ENCODE measurements at regions not wholly inside any gene's neighbourhood (a gene's known extent, or its start where the extent isn't known, plus 50 kb on each side); places are given as distances from the start of the nearest gene placed in this dataset.

DNA sequence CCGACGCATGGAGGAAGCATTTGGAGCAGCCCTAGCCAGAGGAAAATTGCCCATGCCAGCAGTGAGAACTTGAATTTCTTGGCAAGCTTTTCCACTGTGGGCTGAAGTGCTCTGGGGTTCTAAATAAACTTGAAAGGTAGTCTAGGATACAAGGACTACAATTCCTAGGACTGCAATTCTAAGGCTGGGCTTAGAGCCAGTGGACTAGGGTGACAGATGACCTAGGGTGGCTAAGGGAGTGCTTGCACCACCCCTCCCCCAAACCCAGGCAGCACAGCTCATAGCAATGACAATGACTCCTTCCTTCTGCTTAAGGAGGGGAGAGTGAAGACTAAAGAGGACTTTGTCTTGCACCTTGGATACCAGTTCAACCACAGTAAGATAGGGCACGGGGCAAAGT, 122.3 kb downstream of the THBS2 start:
- Histone ChIP-seq H3K9ac (ENCODE audit: low read length) (no peak overlapping the region), H3K79me2 (ENCODE audit: control insufficient read depth, insufficient read depth, low read length) (no peaks in the 10 kb centered on the region), H3K4me2 (ENCODE audit: low read length) (no peak overlapping the region), H3K23ac (ENCODE audit: low read length) (no peak overlapping the region), H2BK5ac (ENCODE audit: low read length) (no peak overlapping the region), H3K27me3 (ENCODE audit: insufficient read depth, low read length, poor library complexity) (no peaks in the 10 kb centered on the region), H2AK5ac (ENCODE audit: low read length) (no peak overlapping the region), H2BK120ac (ENCODE audit: low read depth, low read length) (no peak overlapping the region), H3K18ac (ENCODE audit: low read length) (no peak overlapping the region), H3K4me1 (ENCODE audit: control insufficient read depth, low read depth, low read length) (no peaks in the 10 kb centered on the region), H3K4ac (ENCODE audit: low read depth, low read length) (no peak overlapping the region), H4K5ac (ENCODE audit: low read length) (no peak overlapping the region), H2BK15ac (replicated peaks; ENCODE audit: low read depth) (no peak overlapping the region), H3K4me3 (ENCODE audit: low read length) (no peak overlapping the region), H3K36me3 (ENCODE audit: control insufficient read depth, insufficient read depth, low read length) (no peaks in the 10 kb centered on the region), H4K8ac (ENCODE audit: low read depth, low read length) (no peak overlapping the region), H3K56ac (ENCODE audit: low read length) (no peak overlapping the region), H3K79me1 (ENCODE audit: low read length) (no peaks in the 10 kb centered on the region), H3K27ac (ENCODE audit: low read depth, low read length) (no peak overlapping the region)
- DNase-seq = no peak
- no CpG with 5 or more reads among the region's 3 CpGs for WGBS (ENCODE audit: extremely low coverage, insufficient coverage, low lambda C conversion rate)

DNA sequence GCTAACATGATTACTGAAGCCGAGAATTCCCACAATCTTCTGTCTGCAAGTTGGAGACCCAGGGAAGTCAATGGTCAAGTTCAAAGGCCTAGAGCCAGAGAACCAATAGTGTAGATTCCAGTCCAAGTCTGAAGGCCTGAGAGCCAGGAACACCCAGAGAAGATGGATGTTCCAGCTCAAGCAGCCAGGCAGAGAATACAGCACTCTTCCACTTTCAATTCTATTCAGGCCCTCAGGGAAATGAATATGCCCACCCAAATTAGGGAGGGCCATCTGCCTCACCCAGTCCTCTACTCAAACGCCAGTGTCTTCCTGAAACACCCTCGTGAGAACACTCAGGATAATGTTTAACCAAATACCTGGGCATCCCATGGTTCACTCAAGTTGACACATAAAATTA, 123.5 kb downstream of the THBS2 start:
- Histone ChIP-seq H3K36me3 (ENCODE audit: control insufficient read depth, insufficient read depth, low read length) (no peaks in the 10 kb centered on the region), H3K4me3 (ENCODE audit: low read length) (no peak overlapping the region), H3K79me2 (ENCODE audit: control insufficient read depth, insufficient read depth, low read length) (no peaks in the 10 kb centered on the region), H2AK5ac (ENCODE audit: low read length) (no peak overlapping the region), H4K8ac (ENCODE audit: low read depth, low read length) (no peak overlapping the region), H3K4ac (ENCODE audit: low read depth, low read length) (no peak overlapping the region), H3K79me1 (ENCODE audit: low read length) (no peaks in the 10 kb centered on the region), H3K27me3 (ENCODE audit: insufficient read depth, low read length, poor library complexity) (no peaks in the 10 kb centered on the region), H2BK120ac (ENCODE audit: low read depth, low read length) (no peak overlapping the region), H2BK5ac (ENCODE audit: low read length) (no peak overlapping the region), H3K4me2 (ENCODE audit: low read length) (no peak overlapping the region), H3K9ac (ENCODE audit: low read length) (no peak overlapping the region), H3K18ac (ENCODE audit: low read length) (no peak overlapping the region), H2BK15ac (replicated peaks; ENCODE audit: low read depth) (no peak overlapping the region), H3K4me1 (ENCODE audit: control insufficient read depth, low read depth, low read length) (no peaks in the 10 kb centered on the region), H3K27ac (ENCODE audit: low read depth, low read length) (no peak overlapping the region), H4K5ac (ENCODE audit: low read length) (no peak overlapping the region), H3K56ac (ENCODE audit: low read length) (no peak overlapping the region), H3K23ac (ENCODE audit: low read length) (no peak overlapping the region)
- no peak for DNase-seq
- WGBS (ENCODE audit: extremely low coverage, insufficient coverage, low lambda C conversion rate) = no CpG with 5 or more reads among the region's 3 CpGs

DNA sequence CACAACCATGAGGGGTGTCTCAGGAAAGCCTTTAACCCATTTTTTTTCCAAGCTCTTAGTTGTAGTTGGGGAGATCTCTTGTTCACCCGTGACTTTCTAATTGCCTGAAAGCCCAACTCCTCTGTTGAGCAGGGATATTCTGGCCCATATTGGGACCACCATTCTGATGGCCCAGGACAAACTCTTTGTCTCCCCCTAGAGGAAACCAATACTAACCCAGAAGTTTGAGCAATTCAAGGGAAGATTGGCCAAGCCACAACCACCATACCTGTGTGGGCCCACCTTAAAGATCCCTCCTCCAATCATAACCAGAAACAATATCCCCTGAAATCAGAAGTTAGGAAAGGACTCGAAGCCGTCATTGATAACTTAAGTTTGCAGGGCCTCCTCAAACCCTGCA, 132.6 kb downstream of the THBS2 start:
- no peak overlapping the region for H3K4me3 ChIP-seq (ENCODE audit: low read length)
- no CpG with 5 or more reads among the region's 3 CpGs for WGBS (ENCODE audit: extremely low coverage, insufficient coverage, low lambda C conversion rate)
- H3K36me3 ChIP-seq (ENCODE audit: control insufficient read depth, insufficient read depth, low read length) = no peaks in the 10 kb centered on the region
- no peak overlapping the region for H3K18ac ChIP-seq (ENCODE audit: low read length)
- DNase-seq = no peak
- no peak overlapping the region for H3K56ac ChIP-seq (ENCODE audit: low read length)
- no peak overlapping the region for H3K4me2 ChIP-seq (ENCODE audit: low read length)
- H3K27me3 ChIP-seq (ENCODE audit: insufficient read depth, low read length, poor library complexity) = no peaks in the 10 kb centered on the region
- H4K8ac ChIP-seq (ENCODE audit: low read depth, low read length) = no peak overlapping the region
- no peaks in the 10 kb centered on the region for H3K79me2 ChIP-seq (ENCODE audit: control insufficient read depth, insufficient read depth, low read length)
- H3K9ac ChIP-seq (ENCODE audit: low read length) = no peak overlapping the region
- H4K5ac ChIP-seq (ENCODE audit: low read length) = no peak overlapping the region
- H2AK5ac ChIP-seq (ENCODE audit: low read length) = no peak overlapping the region
- H2BK5ac ChIP-seq (ENCODE audit: low read length) = no peak overlapping the region
- no peak overlapping the region for H2BK15ac ChIP-seq (replicated peaks; ENCODE audit: low read depth)
- H3K4ac ChIP-seq (ENCODE audit: low read depth, low read length) = no peak overlapping the region
- no peak overlapping the region for H3K27ac ChIP-seq (ENCODE audit: low read depth, low read length)
- H3K4me1 ChIP-seq (ENCODE audit: control insufficient read depth, low read depth, low read length) = no peaks in the 10 kb centered on the region
- no peak overlapping the region for H3K23ac ChIP-seq (ENCODE audit: low read length)
- H3K79me1 ChIP-seq (ENCODE audit: low read length) = no peaks in the 10 kb centered on the region
- H2BK120ac ChIP-seq (ENCODE audit: low read depth, low read length) = no peak overlapping the region

DNA sequence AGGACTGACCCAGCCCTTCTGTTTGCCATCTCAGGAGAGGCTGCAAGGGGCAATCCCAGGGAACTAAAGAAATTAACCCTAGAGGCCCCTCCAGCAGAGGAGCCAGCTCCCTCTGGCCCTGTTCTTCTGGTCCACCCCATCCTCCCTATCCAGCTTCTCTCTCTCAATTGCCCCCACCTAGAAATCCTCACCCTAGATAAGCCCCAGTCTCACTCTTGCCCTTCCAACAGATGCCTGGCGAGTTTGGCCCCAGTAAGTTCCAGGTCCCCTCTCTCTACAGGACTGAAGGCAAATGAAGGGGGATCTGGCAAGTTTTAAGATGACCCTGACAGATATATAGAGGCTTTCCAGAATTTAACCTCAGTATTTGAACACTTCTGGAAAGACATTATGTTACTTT, 134.0 kb downstream of the THBS2 start:
- Histone ChIP-seq H4K8ac (ENCODE audit: low read depth, low read length) (no peak overlapping the region), H3K4me2 (ENCODE audit: low read length) (no peak overlapping the region), H3K36me3 (ENCODE audit: control insufficient read depth, insufficient read depth, low read length) (no peaks in the 10 kb centered on the region), H3K18ac (ENCODE audit: low read length) (no peak overlapping the region), H3K4me3 (ENCODE audit: low read length) (no peak overlapping the region), H3K79me2 (ENCODE audit: control insufficient read depth, insufficient read depth, low read length) (no peaks in the 10 kb centered on the region), H4K5ac (ENCODE audit: low read length) (no peak overlapping the region), H2BK15ac (replicated peaks; ENCODE audit: low read depth) (no peak overlapping the region), H3K9ac (ENCODE audit: low read length) (no peak overlapping the region), H2BK120ac (ENCODE audit: low read depth, low read length) (no peak overlapping the region), H2BK5ac (ENCODE audit: low read length) (no peak overlapping the region), H3K56ac (ENCODE audit: low read length) (no peak overlapping the region), H3K4ac (ENCODE audit: low read depth, low read length) (no peak overlapping the region), H3K27ac (ENCODE audit: low read depth, low read length) (no peak overlapping the region), H3K79me1 (ENCODE audit: low read length) (no peaks in the 10 kb centered on the region), H2AK5ac (ENCODE audit: low read length) (no peak overlapping the region), H3K4me1 (ENCODE audit: control insufficient read depth, low read depth, low read length) (no peaks in the 10 kb centered on the region), H3K23ac (ENCODE audit: low read length) (no peak overlapping the region), H3K27me3 (ENCODE audit: insufficient read depth, low read length, poor library complexity) (no peaks in the 10 kb centered on the region)
- WGBS (ENCODE audit: extremely low coverage, insufficient coverage, low lambda C conversion rate) = no CpG with 5 or more reads among the region's 1 CpG
- DNase-seq = no peak

DNA sequence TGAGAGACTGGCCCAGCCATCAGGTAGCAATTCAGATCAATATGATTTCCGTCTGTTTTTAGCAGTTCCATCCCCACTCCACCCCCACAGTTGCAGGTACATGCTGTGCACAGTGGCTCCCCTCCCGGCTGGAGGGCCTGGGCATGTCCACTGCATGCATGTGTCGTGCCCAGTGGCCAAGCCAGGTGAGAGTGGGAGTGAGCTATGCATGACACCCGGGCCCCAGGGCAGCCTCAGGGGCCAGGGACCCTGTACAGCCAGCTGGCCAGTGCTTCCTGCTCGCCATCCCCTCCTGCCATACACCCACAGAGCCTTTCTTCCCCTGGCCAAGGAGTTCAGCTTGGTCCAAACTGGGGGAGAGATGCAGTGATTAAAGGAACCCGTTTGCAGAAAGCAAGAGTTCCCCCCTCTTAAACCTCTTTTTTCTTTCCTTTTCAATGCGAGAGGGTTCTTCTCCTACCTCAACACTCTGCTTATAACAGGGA, 135.3 kb downstream of the THBS2 start:
- H3K27me3 ChIP-seq (ENCODE audit: insufficient read depth, low read length, poor library complexity) = no peaks in the 10 kb centered on the region
- no peak overlapping the region for H2BK15ac ChIP-seq (replicated peaks; ENCODE audit: low read depth)
- H3K27ac ChIP-seq (ENCODE audit: low read depth, low read length) = no peak overlapping the region
- H3K4me3 ChIP-seq (ENCODE audit: low read length) = no peak overlapping the region
- no peaks in the 10 kb centered on the region for H3K79me1 ChIP-seq (ENCODE audit: low read length)
- H4K5ac ChIP-seq (ENCODE audit: low read length) = no peak overlapping the region
- no peak overlapping the region for H3K9ac ChIP-seq (ENCODE audit: low read length)
- no peak overlapping the region for H2BK5ac ChIP-seq (ENCODE audit: low read length)
- no peaks in the 10 kb centered on the region for H3K36me3 ChIP-seq (ENCODE audit: control insufficient read depth, insufficient read depth, low read length)
- H3K23ac ChIP-seq (ENCODE audit: low read length) = no peak overlapping the region
- no peak overlapping the region for H2BK120ac ChIP-seq (ENCODE audit: low read depth, low read length)
- no peak overlapping the region for H3K56ac ChIP-seq (ENCODE audit: low read length)
- no CpG with 5 or more reads among the region's 7 CpGs for WGBS (ENCODE audit: extremely low coverage, insufficient coverage, low lambda C conversion rate)
- H3K79me2 ChIP-seq (ENCODE audit: control insufficient read depth, insufficient read depth, low read length) = no peaks in the 10 kb centered on the region
- H3K4me1 ChIP-seq (ENCODE audit: control insufficient read depth, low read depth, low read length) = no peaks in the 10 kb centered on the region
- H3K4ac ChIP-seq (ENCODE audit: low read depth, low read length) = no peak overlapping the region
- no peak for DNase-seq
- no peak overlapping the region for H2AK5ac ChIP-seq (ENCODE audit: low read length)
- H4K8ac ChIP-seq (ENCODE audit: low read depth, low read length) = no peak overlapping the region
- H3K18ac ChIP-seq (ENCODE audit: low read length) = no peak overlapping the region
- no peak overlapping the region for H3K4me2 ChIP-seq (ENCODE audit: low read length)

DNA sequence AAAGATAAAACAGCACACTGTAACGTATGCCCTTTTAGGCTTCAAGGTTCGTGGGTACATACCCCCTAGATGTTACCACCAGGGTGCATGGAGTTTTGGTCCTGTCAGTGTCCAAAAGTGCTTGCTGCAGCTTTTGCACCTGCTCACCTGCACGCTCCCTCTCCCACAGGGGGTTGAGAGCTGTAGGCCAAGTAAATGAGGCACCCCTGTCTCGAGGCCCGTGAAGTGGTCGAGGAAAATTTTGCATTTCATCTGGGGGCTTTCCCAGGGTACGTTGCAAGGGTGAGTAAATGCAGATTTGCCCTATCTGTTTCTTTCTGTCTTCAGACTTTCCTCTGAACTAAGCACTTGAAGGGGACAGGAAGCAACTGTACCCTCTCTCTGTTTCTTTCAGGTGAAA, 136.0 kb downstream of the THBS2 start:
- Histone ChIP-seq H2AK5ac (ENCODE audit: low read length) (no peak overlapping the region), H3K79me2 (ENCODE audit: control insufficient read depth, insufficient read depth, low read length) (no peaks in the 10 kb centered on the region), H3K4ac (ENCODE audit: low read depth, low read length) (no peak overlapping the region), H2BK120ac (ENCODE audit: low read depth, low read length) (no peak overlapping the region), H3K4me2 (ENCODE audit: low read length) (no peak overlapping the region), H3K27me3 (ENCODE audit: insufficient read depth, low read length, poor library complexity) (no peaks in the 10 kb centered on the region), H3K27ac (ENCODE audit: low read depth, low read length) (no peak overlapping the region), H3K79me1 (ENCODE audit: low read length) (no peaks in the 10 kb centered on the region), H3K18ac (ENCODE audit: low read length) (no peak overlapping the region), H4K8ac (ENCODE audit: low read depth, low read length) (no peak overlapping the region), H3K56ac (ENCODE audit: low read length) (no peak overlapping the region), H2BK5ac (ENCODE audit: low read length) (no peak overlapping the region), H2BK15ac (replicated peaks; ENCODE audit: low read depth) (no peak overlapping the region), H3K4me3 (ENCODE audit: low read length) (no peak overlapping the region), H3K9ac (ENCODE audit: low read length) (no peak overlapping the region), H4K5ac (ENCODE audit: low read length) (no peak overlapping the region), H3K36me3 (ENCODE audit: control insufficient read depth, insufficient read depth, low read length) (no peaks in the 10 kb centered on the region), H3K23ac (ENCODE audit: low read length) (no peak overlapping the region), H3K4me1 (ENCODE audit: control insufficient read depth, low read depth, low read length) (peaks cover under 1% of the 10 kb centered on the region)
- no CpG with 5 or more reads among the region's 7 CpGs for WGBS (ENCODE audit: extremely low coverage, insufficient coverage, low lambda C conversion rate)
- DNase-seq = no peak
